ENCODE measurements at regions not wholly inside any gene's neighbourhood (a gene's known extent, or its start where the extent isn't known, plus 50 kb on each side); places are given as distances from the start of the nearest gene placed in this dataset.

DNA sequence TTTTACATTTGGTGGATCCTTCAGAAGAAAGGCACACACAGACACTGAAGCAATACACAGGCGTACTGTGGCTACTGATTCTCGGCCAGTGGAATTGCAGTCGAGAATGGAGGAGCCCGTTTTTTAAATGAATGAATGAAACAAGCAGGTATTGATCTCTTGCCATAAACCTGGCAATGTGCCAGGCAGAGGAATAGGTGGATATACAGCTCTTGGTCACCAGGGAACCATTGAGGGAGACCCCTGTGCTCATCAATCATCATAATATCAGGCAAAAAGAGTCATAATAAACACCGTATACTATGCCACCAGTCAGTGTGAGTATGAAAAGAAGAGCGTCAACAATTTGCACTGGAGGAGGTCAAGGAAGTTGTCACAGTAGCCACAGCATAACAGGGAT, 140.3 kb upstream of the FOXF1 start:
- Histone ChIP-seq H3K79me2 (ENCODE audit: low read length) (no peaks in the 10 kb centered on the region), H3K9me2 (replicated peaks; ENCODE audit: low read length) (no peaks in the 10 kb centered on the region), H3K27me3 (ENCODE audit: low read length) (peaks cover 80% of the 10 kb centered on the region), H2AFZ (ENCODE audit: low read length) (no peak overlapping the region), H3K9ac (ENCODE audit: low read length) (no peak overlapping the region), H4K20me1 (ENCODE audit: low read length) (no peaks in the 10 kb centered on the region), H3K27ac (ENCODE audit: low read length) (no peak overlapping the region), H3K4me3 (ENCODE audit: low read length) (no peak overlapping the region), H3K36me3 (ENCODE audit: low read depth, low read length) (no peaks in the 10 kb centered on the region), H3K9me3 (ENCODE audit: low read length) (no peaks in the 10 kb centered on the region), H3F3A (ENCODE audit: low read length, unreplicated experiment) (no peaks in the 10 kb centered on the region), H3K4me1 (ENCODE audit: insufficient read depth, low read length) (no peaks in the 10 kb centered on the region), H3K4me2 (ENCODE audit: low read length) (no peak overlapping the region)
- POLR2A ChIA-PET (ENCODE audit: unreplicated experiment) = no interaction called here
- no peak for TF ChIP-seq EZH2 (IDR thresholded peaks at IDR 0.05; ENCODE audit: low read length, unreplicated experiment)
- TF ChIP-seq, protein P1, sequence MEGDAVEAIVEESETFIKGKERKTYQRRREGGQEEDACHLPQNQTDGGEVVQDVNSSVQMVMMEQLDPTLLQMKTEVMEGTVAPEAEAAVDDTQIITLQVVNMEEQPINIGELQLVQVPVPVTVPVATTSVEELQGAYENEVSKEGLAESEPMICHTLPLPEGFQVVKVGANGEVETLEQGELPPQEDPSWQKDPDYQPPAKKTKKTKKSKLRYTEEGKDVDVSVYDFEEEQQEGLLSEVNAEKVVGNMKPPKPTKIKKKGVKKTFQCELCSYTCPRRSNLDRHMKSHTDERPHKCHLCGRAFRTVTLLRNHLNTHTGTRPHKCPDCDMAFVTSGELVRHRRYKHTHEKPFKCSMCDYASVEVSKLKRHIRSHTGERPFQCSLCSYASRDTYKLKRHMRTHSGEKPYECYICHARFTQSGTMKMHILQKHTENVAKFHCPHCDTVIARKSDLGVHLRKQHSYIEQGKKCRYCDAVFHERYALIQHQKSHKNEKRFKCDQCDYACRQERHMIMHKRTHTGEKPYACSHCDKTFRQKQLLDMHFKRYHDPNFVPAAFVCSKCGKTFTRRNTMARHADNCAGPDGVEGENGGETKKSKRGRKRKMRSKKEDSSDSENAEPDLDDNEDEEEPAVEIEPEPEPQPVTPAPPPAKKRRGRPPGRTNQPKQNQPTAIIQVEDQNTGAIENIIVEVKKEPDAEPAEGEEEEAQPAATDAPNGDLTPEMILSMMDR (conservative IDR thresholded peaks at IDR 0.05; ENCODE audit: low read depth, low read length) = no peak
- TF ChIP-seq EZH2phosphoT487 (IDR thresholded peaks at IDR 0.05; ENCODE audit: borderline replicate concordance, low read length) = no peak
- no peak for ATAC-seq
- DNase-seq = no peak
- intact Hi-C loops (cut with micrococcal nuclease) = no loop called here
- BruUV-seq (replicated peaks) = no TSS peak
- CTCF ChIA-PET = no interaction called here

DNA sequence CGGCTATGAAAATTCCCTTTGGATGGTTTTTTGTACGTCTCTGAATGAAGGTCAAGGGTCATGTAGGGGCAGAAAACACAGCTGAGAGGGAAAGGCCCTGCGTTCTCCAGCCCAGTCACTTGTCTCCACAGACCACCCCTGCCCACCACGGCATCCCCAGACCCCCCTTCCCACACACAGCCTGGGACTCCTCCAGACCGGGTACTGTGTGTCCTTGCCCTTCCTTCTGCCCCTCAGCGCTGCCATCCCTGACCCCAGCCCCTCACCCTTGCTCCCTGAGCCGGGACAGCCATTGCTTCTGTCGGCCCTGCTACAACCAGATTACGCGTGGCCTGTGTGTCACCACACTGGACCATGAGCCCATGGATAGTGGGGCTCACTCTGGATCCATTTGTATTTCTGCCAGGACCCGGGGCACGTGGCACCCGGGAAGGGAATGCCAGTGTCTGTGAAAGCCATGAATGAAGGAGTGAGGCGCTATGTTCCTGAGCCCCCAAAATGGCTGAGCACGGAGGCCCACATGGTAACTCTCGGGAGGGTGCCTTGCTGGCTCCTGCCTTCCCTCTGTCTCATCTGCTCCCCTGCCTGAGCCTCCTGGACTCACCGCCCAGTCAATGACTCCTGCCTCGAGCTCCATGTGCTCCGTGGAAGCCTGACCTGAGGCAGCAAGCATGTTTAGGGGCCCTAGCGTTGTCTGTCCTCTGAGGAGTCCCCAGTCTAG, 139.1 kb upstream of the FOXF1 start:
- Histone ChIP-seq H2AFZ (ENCODE audit: low read length) (no peak overlapping the region), H3K36me3 (ENCODE audit: low read depth, low read length) (no peaks in the 10 kb centered on the region), H3K9me2 (replicated peaks; ENCODE audit: low read length) (no peaks in the 10 kb centered on the region), H3K27ac (ENCODE audit: low read length) (no peak overlapping the region), H4K20me1 (ENCODE audit: low read length) (no peaks in the 10 kb centered on the region), H3K27me3 (ENCODE audit: low read length) (peaks cover 80% of the 10 kb centered on the region), H3K9me3 (ENCODE audit: low read length) (no peaks in the 10 kb centered on the region), H3K4me1 (ENCODE audit: insufficient read depth, low read length) (no peaks in the 10 kb centered on the region), H3K79me2 (ENCODE audit: low read length) (no peaks in the 10 kb centered on the region), H3F3A (ENCODE audit: low read length, unreplicated experiment) (no peaks in the 10 kb centered on the region), H3K4me3 (ENCODE audit: low read length) (no peak overlapping the region), H3K9ac (ENCODE audit: low read length) (no peak overlapping the region), H3K4me2 (ENCODE audit: low read length) (no peak overlapping the region)
- TF ChIP-seq, protein P1 (conservative IDR thresholded peaks at IDR 0.05; ENCODE audit: low read depth, low read length) = no peak
- TF ChIP-seq EZH2 (IDR thresholded peaks at IDR 0.05; ENCODE audit: low read length, unreplicated experiment) (no peak), EZH2phosphoT487 (IDR thresholded peaks at IDR 0.05; ENCODE audit: borderline replicate concordance, low read length) (no peak)
- CTCF ChIA-PET = no interaction called here
- intact Hi-C loops (cut with micrococcal nuclease) = no loop called here
- no TSS peak for BruUV-seq (replicated peaks)
- ATAC-seq = no peak
- POLR2A ChIA-PET (ENCODE audit: unreplicated experiment) = no interaction called here
- DNase-seq = no peak

DNA sequence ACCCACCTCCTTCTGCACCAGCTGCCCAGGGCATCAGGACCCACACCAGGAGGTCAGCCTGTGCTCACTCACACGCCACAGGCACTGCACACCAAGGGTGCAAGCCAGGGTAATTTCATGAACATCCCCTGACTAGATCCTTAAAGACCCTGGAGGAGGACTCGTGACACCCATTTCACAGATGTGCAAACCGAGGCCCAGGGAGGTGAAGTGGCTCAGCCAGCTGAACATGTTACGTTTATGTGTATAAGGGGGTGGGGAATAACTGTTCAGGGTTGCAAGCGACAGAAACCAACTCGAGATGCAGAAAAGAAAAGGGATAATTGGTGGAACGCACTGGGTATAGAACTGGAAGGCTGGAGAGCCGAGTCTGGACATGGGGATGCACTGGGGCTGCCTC, 138.1 kb upstream of the FOXF1 start:
- Histone ChIP-seq H3K36me3 (ENCODE audit: low read depth, low read length) (no peaks in the 10 kb centered on the region), H3K27ac (ENCODE audit: low read length) (no peak overlapping the region), H4K20me1 (ENCODE audit: low read length) (no peaks in the 10 kb centered on the region), H3K9ac (ENCODE audit: low read length) (no peak overlapping the region), H2AFZ (ENCODE audit: low read length) (no peak overlapping the region), H3K79me2 (ENCODE audit: low read length) (no peaks in the 10 kb centered on the region), H3K9me3 (ENCODE audit: low read length) (no peaks in the 10 kb centered on the region), H3K27me3 (ENCODE audit: low read length) (peaks cover 79% of the 10 kb centered on the region), H3K4me1 (ENCODE audit: insufficient read depth, low read length) (no peaks in the 10 kb centered on the region), H3K4me2 (ENCODE audit: low read length) (no peak overlapping the region), H3K9me2 (replicated peaks; ENCODE audit: low read length) (no peaks in the 10 kb centered on the region), H3K4me3 (ENCODE audit: low read length) (no peak overlapping the region), H3F3A (ENCODE audit: low read length, unreplicated experiment) (no peaks in the 10 kb centered on the region)
- no TSS peak for BruUV-seq (replicated peaks)
- DNase-seq = no peak
- ATAC-seq = no peak
- intact Hi-C loops (cut with micrococcal nuclease) = no loop called here
- ChIA-PET POLR2A (ENCODE audit: unreplicated experiment) (no interaction called here), CTCF (no interaction called here)
- TF ChIP-seq EZH2 (IDR thresholded peaks at IDR 0.05; ENCODE audit: low read length, unreplicated experiment) (no peak), EZH2phosphoT487 (IDR thresholded peaks at IDR 0.05; ENCODE audit: borderline replicate concordance, low read length) (no peak)
- TF ChIP-seq, protein P1 (conservative IDR thresholded peaks at IDR 0.05; ENCODE audit: low read depth, low read length) = no peak

All from PC-3 (cell line).